ENCODE measurements at regions not wholly inside any gene's neighbourhood (a gene's known extent, or its start where the extent isn't known, plus 50 kb on each side); places are given as distances from the start of the nearest gene placed in this dataset.

DNA sequence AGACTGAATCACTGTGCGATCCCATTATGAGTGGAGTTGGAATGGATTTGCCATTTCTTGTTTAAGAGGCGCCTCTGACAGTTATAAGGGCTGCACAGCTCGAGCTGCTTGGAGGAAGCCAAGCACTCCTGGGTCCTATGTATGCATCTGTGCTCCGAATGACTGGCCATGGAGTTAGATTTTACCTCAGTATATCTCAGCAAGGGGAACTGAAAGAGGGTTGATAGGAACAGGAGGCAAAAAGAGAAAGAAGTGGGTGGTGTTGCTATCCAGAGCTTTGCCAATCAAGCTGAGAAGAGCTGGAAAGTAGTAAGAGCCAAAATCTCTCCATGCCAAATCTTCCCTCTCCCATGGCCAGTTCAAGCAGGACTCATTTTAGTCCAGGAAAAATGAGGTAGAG, 632.0 kb upstream of the KIRREL3 start:
- no peak overlapping the region for H2AFZ ChIP-seq (ENCODE audit: low read depth, low read length)
- DNase-seq (ENCODE audit: low read depth, low spot score) (no peak), FAIRE-seq (no peak)
- H3K27me3 ChIP-seq (ENCODE audit: control insufficient read depth in 2 of 2, insufficient read depth in 2 of 2, low read length in 2 of 2) = no peaks in the 10 kb centered on the region
- no peak overlapping the region for H3K27ac ChIP-seq (ENCODE audit: insufficient read depth, low read depth, low read length)
- TF ChIP-seq, protein P1, sequence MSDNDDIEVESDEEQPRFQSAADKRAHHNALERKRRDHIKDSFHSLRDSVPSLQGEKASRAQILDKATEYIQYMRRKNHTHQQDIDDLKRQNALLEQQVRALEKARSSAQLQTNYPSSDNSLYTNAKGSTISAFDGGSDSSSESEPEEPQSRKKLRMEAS (IDR thresholded peaks at IDR 0.05; ENCODE audit: insufficient read depth, insufficient read length) = no peak
- TF ChIP-seq, protein P2, sequence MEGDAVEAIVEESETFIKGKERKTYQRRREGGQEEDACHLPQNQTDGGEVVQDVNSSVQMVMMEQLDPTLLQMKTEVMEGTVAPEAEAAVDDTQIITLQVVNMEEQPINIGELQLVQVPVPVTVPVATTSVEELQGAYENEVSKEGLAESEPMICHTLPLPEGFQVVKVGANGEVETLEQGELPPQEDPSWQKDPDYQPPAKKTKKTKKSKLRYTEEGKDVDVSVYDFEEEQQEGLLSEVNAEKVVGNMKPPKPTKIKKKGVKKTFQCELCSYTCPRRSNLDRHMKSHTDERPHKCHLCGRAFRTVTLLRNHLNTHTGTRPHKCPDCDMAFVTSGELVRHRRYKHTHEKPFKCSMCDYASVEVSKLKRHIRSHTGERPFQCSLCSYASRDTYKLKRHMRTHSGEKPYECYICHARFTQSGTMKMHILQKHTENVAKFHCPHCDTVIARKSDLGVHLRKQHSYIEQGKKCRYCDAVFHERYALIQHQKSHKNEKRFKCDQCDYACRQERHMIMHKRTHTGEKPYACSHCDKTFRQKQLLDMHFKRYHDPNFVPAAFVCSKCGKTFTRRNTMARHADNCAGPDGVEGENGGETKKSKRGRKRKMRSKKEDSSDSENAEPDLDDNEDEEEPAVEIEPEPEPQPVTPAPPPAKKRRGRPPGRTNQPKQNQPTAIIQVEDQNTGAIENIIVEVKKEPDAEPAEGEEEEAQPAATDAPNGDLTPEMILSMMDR (IDR thresholded peaks at IDR 0.05; ENCODE audit: extremely low read depth in 1 of 2, insufficient read depth in 1 of 2, low read depth in 1 of 2, low read length in 2 of 2) = no peak
- TF ChIP-seq EZH2 (IDR thresholded peaks at IDR 0.05; ENCODE audit: borderline replicate concordance, low read depth, low read length, severe bottlenecking) (no peak), FOS (IDR thresholded peaks at IDR 0.05; ENCODE audit: borderline replicate concordance, insufficient read depth, low read length) (no peak), GATA2 (IDR thresholded peaks at IDR 0.05; ENCODE audit: insufficient read depth, insufficient read length, low read depth, low read length) (no peak), MYC (IDR thresholded peaks at IDR 0.05; ENCODE audit: low read depth, low read length) (no peak), POLR2AphosphoS5 (IDR thresholded peaks at IDR 0.05; ENCODE audit: insufficient read depth, low read depth, low read length) (no peak), POLR2A (IDR thresholded peaks at IDR 0.05; ENCODE audit: low read depth, low read length) (no peak), JUN (IDR thresholded peaks at IDR 0.05; ENCODE audit: borderline replicate concordance, insufficient read depth, insufficient read length, low read depth) (no peak)
- intact Hi-C loops (cut with micrococcal nuclease) (no loop called here), dilution Hi-C loops (cut with MboI; ENCODE audit: extremely low pct_ligation_motif_present, low sequenced_read_pairs) (no loop called here)
- ChIA-PET POLR2A (no interaction called here), CTCF (no interaction called here)
- no peaks in the 10 kb centered on the region for H3K4me1 ChIP-seq (ENCODE audit: control insufficient read depth, extremely low read depth, insufficient read depth, low read length)
- H3K9ac ChIP-seq (replicated peaks; ENCODE audit: extremely low read depth, insufficient read depth, low read length) = no peak overlapping the region
- H3K36me3 ChIP-seq (ENCODE audit: control insufficient read depth in 2 of 2, extremely low read depth in 1 of 2, insufficient read depth in 2 of 2, low read length in 2 of 2) = no peaks in the 10 kb centered on the region
- no peaks in the 10 kb centered on the region for H4K20me1 ChIP-seq (replicated peaks; ENCODE audit: control insufficient read depth, extremely low read depth, insufficient read depth, low read length)
- no peaks in the 10 kb centered on the region for H3K9me1 ChIP-seq (replicated peaks; ENCODE audit: control insufficient read depth, extremely low read depth, insufficient read depth, low read length)
- no peaks in the 10 kb centered on the region for H3K79me2 ChIP-seq (ENCODE audit: control insufficient read depth, insufficient read depth, low read length)
- no peaks in the 10 kb centered on the region for H3K9me3 ChIP-seq (replicated peaks; ENCODE audit: control insufficient read depth, insufficient read depth, low read length)
- no peak overlapping the region for H3K4me3 ChIP-seq (replicated peaks in 1 of 3; ENCODE audit: insufficient read depth in 1 of 3, low read depth in 1 of 3, low read length in 3 of 3)
- H3K4me2 ChIP-seq (ENCODE audit: insufficient read depth, low read length) = no peak overlapping the region
- BruUV-seq (replicated peaks) = no TSS peak

Data from endothelial cell of umbilical vein (primary cell).